GM12878 (cell line): ENCODE measurements at regions not wholly inside any gene's neighbourhood (a gene's known extent, or its start where the extent isn't known, plus 50 kb on each side); places are given as distances from the start of the nearest gene placed in this dataset.

Experiments
- ATAC-seq: fragments of 200-7000 bp; cut with Tn5 transposase; 3 replicates; pipeline ENCODE4 v1.9.1; 2020; ENCODE audit warnings: mild to moderate bottlenecking, moderate library complexity
- BruUV-seq: library from RNA; stranded (reverse); fragments of 400-500 nt; replicated peaks from 2 replicates; lab custom pipeline; 2021; lab: Mats Ljungman, UMichigan
- CTCF ChIA-PET: fragments of 300-600 bp; sonication (Branson Sonifier 250); formaldehyde crosslinking; extraction: SDS; loops from one replicate; lab custom pipeline; 2021; ENCODE audit warnings: inconsistent platforms; lab: Yijun Ruan, JAX
- POLR2A ChIA-PET: fragments of 350-600 bp; formaldehyde crosslinking; extraction: SDS; loops from one replicate; lab custom pipeline; 2021; ENCODE audit warnings: inconsistent platforms; lab: Charles Lee
- RAD21 ChIA-PET: fragments of 300-600 bp; sonication (Branson Sonifier 250); formaldehyde crosslinking; loops from one replicate; lab custom pipeline; 2023; ENCODE audit warnings: antibody characterized with exemption; ENCODE audit not compliant: unreplicated experiment; lab: Charles Lee
- SMC1A ChIA-PET: fragments of 300-600 bp; sonication (Branson Sonifier 250); formaldehyde crosslinking; loops from one replicate; lab custom pipeline; 2023; ENCODE audit not compliant: unreplicated experiment, uncharacterized antibody; lab: Charles Lee
- DNase-seq: peaks from one replicate; pipeline ENCODE4 v3.0.0-alpha.2; 2011; ENCODE audit warnings: low read depth, low spot score
- FAIRE-seq: peaks from 3 replicates; lab custom pipeline; 2011; peaks lifted over from hg19 to GRCh38; lab: Jason Lieb, UNC
- H2AFZ ChIP-seq: 2 replicates; pipeline ENCODE4 v1.6.0; 2011; ENCODE audit warnings: low read depth, low read length, control low read depth; ENCODE audit not compliant: control insufficient read depth
- H3K27ac ChIP-seq: 2 replicates; pipeline ENCODE4 v1.5.1; 2011; ENCODE audit warnings: control low read depth; ENCODE audit not compliant: control insufficient read depth, insufficient read depth
- H3K27me3 ChIP-seq, 2 experiments: replicated peaks in 1 of 2; 2 replicates each; pipeline versions ENCODE4 v1.6.0 to v1.6.1; 2011; ENCODE audit warnings: low read length in 1 of 2; ENCODE audit not compliant: control insufficient read depth in 2 of 2, insufficient read depth in 2 of 2
- H3K36me3 ChIP-seq, 2 experiments: 2 replicates each; pipeline ENCODE4 v1.5.1; 2011; ENCODE audit warnings: low read length in 1 of 2; ENCODE audit not compliant: control insufficient read depth in 2 of 2, insufficient read depth in 2 of 2
- H3K4me1 ChIP-seq: 2 replicates; pipeline ENCODE4 v1.6.1; 2011; ENCODE audit warnings: mild to moderate bottlenecking, low read length, moderate library complexity, mixed read lengths; ENCODE audit not compliant: control insufficient read depth, insufficient read depth
- H3K4me2 ChIP-seq: 2 replicates; pipeline ENCODE4 v1.6.0; 2011; ENCODE audit warnings: control low read depth; ENCODE audit not compliant: control insufficient read depth, insufficient read depth
- H3K4me3 ChIP-seq: fragments of 200-600 bp; sonication (generic); 2 replicates; pipeline ENCODE4 v1.5.1; 2016
- H3K79me2 ChIP-seq: 2 replicates; pipeline ENCODE4 v1.6.0; 2011; ENCODE audit warnings: low read length; ENCODE audit not compliant: control insufficient read depth, insufficient read depth
- H3K9ac ChIP-seq: 2 replicates; pipeline ENCODE4 v1.8.0; 2011; ENCODE audit warnings: low read length, control low read depth, mixed read lengths; ENCODE audit not compliant: control insufficient read depth, insufficient read depth
- H3K9me3 ChIP-seq: replicated peaks from 3 replicates; pipeline ENCODE4 v1.5.1; 2011; ENCODE audit warnings: mild to moderate bottlenecking, low read length; ENCODE audit not compliant: control insufficient read depth, insufficient read depth
- H4K20me1 ChIP-seq: 2 replicates; pipeline ENCODE4 v1.6.0; 2011; ENCODE audit not compliant: control insufficient read depth, insufficient read depth
- CREB1 ChIP-seq: IDR thresholded peaks from 2 replicates; pipeline ENCODE4 v1.6.1; 2012; ENCODE audit warnings: low read depth, mild to moderate bottlenecking, inconsistent platforms
- HCFC1 ChIP-seq: fragments of 150-350 bp; IDR thresholded peaks from 2 replicates; pipeline ENCODE4 v1.6.1; 2014; ENCODE audit warnings: low read length
- MTA3 ChIP-seq: IDR thresholded peaks from 2 replicates; pipeline ENCODE4 v1.6.1; 2012; ENCODE audit warnings: low read length, inconsistent platforms, borderline replicate concordance
- NR2C1 ChIP-seq: fragments of 450-650 bp; IDR thresholded peaks from 2 replicates; pipeline ENCODE4 v1.6.1; 2017; ENCODE audit warnings: antibody characterized with exemption, mild to moderate bottlenecking, moderate library complexity
- RBBP5 ChIP-seq: fragments of 200-600 bp; sonication (generic); conservative IDR thresholded peaks from 2 replicates; pipeline ENCODE4 v1.6.1; 2016
- SP1 ChIP-seq: IDR thresholded peaks from one replicate; pipeline ENCODE4 v1.6.1; 2011; ENCODE audit warnings: low read depth, low read length
- SUZ12 ChIP-seq: fragments of 200-600 bp; sonication (generic); IDR thresholded peaks from one replicate; pipeline ENCODE4 v1.6.1; 2018; ENCODE audit warnings: antibody characterized with exemption, mild to moderate bottlenecking; ENCODE audit not compliant: unreplicated experiment
- ZBTB33 ChIP-seq: fragments of 450-650 bp; IDR thresholded peaks from 2 replicates; pipeline ENCODE4 v1.6.1; 2017; ENCODE audit warnings: mild to moderate bottlenecking
- ZNF217 ChIP-seq: fragments of 450-650 bp; IDR thresholded peaks from 2 replicates; pipeline ENCODE4 v1.6.1; 2017; ENCODE audit warnings: antibody characterized with exemption, mild to moderate bottlenecking
- ZZZ3 ChIP-seq: IDR thresholded peaks from 2 replicates; pipeline ENCODE4 v1.6.1; 2011; ENCODE audit warnings: low read depth; ENCODE audit not compliant: control insufficient read depth, insufficient read length
- WGBS: methylation state at CpG from one replicate; pipeline ENCODE4 v1.1.6; 2016; ENCODE audit warnings: low lambda C conversion rate; ENCODE audit not compliant: insufficient replicate concordance, insufficient coverage; ENCODE audit errors: missing lambda C conversion rate; 5-methylcytosine and 5-hydroxymethylcytosine counted together
- in situ Hi-C: fragments of 300-500 bp; cut with MboI; formaldehyde crosslinking; loops from 9 replicates; pipeline ENCODE4 v1.14.3; 2018; ENCODE audit warnings: mixed read lengths
- intact Hi-C: fragments of 100-400 bp; cut with micrococcal nuclease; formaldehyde crosslinking; loops from one replicate; pipeline ENCODE4 v1.14.2; 2022; ENCODE audit not compliant: unreplicated experiment

GRCh38 chr12:113575386-113575785 lies 103.7 kb upstream of the LHX5 start:
- H2AFZ ChIP-seq, result no peak overlapping the region
- H3K27me3 ChIP-seq, result no peaks in the 10 kb centered on the region; a peak in 1 of 4 replicates
- H3K9me3 ChIP-seq, result no peaks in the 10 kb centered on the region
- RAD21 ChIA-PET, result no interaction called here
- H3K79me2 ChIP-seq, result no peaks in the 10 kb centered on the region
- POLR2A ChIA-PET, result no interaction called here
- in situ Hi-C loops, result no loop called here
- no peaks in the 10 kb centered on the region for H3K36me3 ChIP-seq
- H3K27ac ChIP-seq, result no peak overlapping the region
- SMC1A ChIA-PET, result no interaction called here
- no TSS peak for BruUV-seq
- no peak for FAIRE-seq
- no peak overlapping the region for H3K4me2 ChIP-seq
- H3K4me3 ChIP-seq, result no peak overlapping the region
- no peak for DNase-seq
- intact Hi-C loops, result no loop called here
- no peaks in the 10 kb centered on the region for H4K20me1 ChIP-seq
- no peak overlapping the region for H3K9ac ChIP-seq
- TF ChIP-seq ZZZ3 (no peak), ZBTB33 (no peak), SUZ12 (no peak), CREB1 (no peak), MTA3 (no peak), SP1 (no peak), ZNF217 (no peak), HCFC1 (no peak), RBBP5 (no peak), NR2C1 (no peak)
- 49% methylated on average over 10 of the region's 10 CpGs for WGBS
- H3K4me1 ChIP-seq, result no peaks in the 10 kb centered on the region
- no peak for ATAC-seq
- CTCF ChIA-PET, result no interaction called here
